HEK293 (cell line): ENCODE measurements at regions not wholly inside any gene's neighbourhood (a gene's known extent, or its start where the extent isn't known, plus 50 kb on each side); places are given as distances from the start of the nearest gene placed in this dataset.

Source experiments
- CTCF ChIA-PET: fragments of 350-600 bp; formaldehyde crosslinking; extraction: SDS; loops from one replicate; lab custom pipeline; 2021; ENCODE audit warnings: antibody characterized with exemption; lab: Yijun Ruan, JAX
- POLR2A ChIA-PET: fragments of 300-600 bp; formaldehyde crosslinking; extraction: SDS; loops from one replicate; lab custom pipeline; 2020; ENCODE audit warnings: antibody characterized with exemption, inconsistent platforms; lab: Yijun Ruan, JAX
- H3K27ac ChIP-seq: fragments of 200-500 bp; sonication (Bioruptor generic); 2 replicates; pipeline ENCODE4 v1.5.1; 2014; ENCODE audit warnings: low read depth, low read length, control low read depth, inconsistent platforms; ENCODE audit errors: extremely low read depth
- H3K36me3 ChIP-seq, 2 experiments: fragments of 200-500 bp in 1 of 2; sonication (Bioruptor generic) in 1 of 2; 1 replicate in 1 of 2; 2 replicates in 1 of 2; pipeline ENCODE4 v1.5.1; 2014 to 2017; ENCODE audit warnings: inconsistent platforms in 2 of 2, low read length in 2 of 2; ENCODE audit not compliant: control insufficient read depth in 2 of 2, insufficient read depth in 1 of 2
- H3K4me1 ChIP-seq: fragments of 200-500 bp; sonication (Bioruptor generic); 2 replicates; pipeline ENCODE4 v1.5.1; 2014; ENCODE audit warnings: mild to moderate bottlenecking, low read length, inconsistent platforms; ENCODE audit not compliant: control insufficient read depth, insufficient read depth
- H3K4me3 ChIP-seq: 2 replicates; pipeline ENCODE4 v1.5.1; 2011; ENCODE audit warnings: low read depth, mild to moderate bottlenecking, control low read depth, low read length, moderate library complexity
- H3K9me3 ChIP-seq: fragments of 200-500 bp; sonication (Bioruptor generic); 2 replicates; pipeline ENCODE4 v1.5.1; 2014; ENCODE audit warnings: low read depth, low read length, inconsistent platforms; ENCODE audit not compliant: control insufficient read depth, insufficient read depth
- PATZ1 ChIP-seq: fragments of 450-650 bp; formaldehyde crosslinking; IDR thresholded peaks from 2 replicates; pipeline ENCODE4 v1.5.1; 2016; ENCODE audit warnings: missing biosample characterization, missing genetic modification characterization
- ZBTB7A ChIP-seq: fragments of 450-650 bp; formaldehyde crosslinking; IDR thresholded peaks from 2 replicates; pipeline ENCODE4 v1.5.1; 2016; ENCODE audit warnings: low read depth, missing biosample characterization, missing genetic modification characterization
- ZFHX2 ChIP-seq: fragments of 450-650 bp; formaldehyde crosslinking; conservative IDR thresholded peaks from 2 replicates; pipeline ENCODE4 v1.5.1; 2016; ENCODE audit warnings: missing biosample characterization, missing genetic modification characterization
- ZNF148 ChIP-seq: fragments of 450-650 bp; formaldehyde crosslinking; IDR thresholded peaks from 2 replicates; pipeline ENCODE4 v1.5.0; 2017; ENCODE audit warnings: missing biosample characterization, missing genetic modification characterization, borderline replicate concordance
- ZNF157 ChIP-seq: fragments of 450-650 bp; formaldehyde crosslinking; IDR thresholded peaks from 2 replicates; pipeline ENCODE4 v1.5.1; 2016; ENCODE audit warnings: missing biosample characterization, missing genetic modification characterization
- ZNF16 ChIP-seq: fragments of 450-650 bp; formaldehyde crosslinking; IDR thresholded peaks from 2 replicates; pipeline ENCODE4 v1.5.1; 2016; ENCODE audit warnings: low read depth, missing biosample characterization, missing genetic modification characterization
- ZNF175 ChIP-seq: fragments of 450-650 bp; formaldehyde crosslinking; IDR thresholded peaks from 2 replicates; pipeline ENCODE4 v1.5.1; 2016; ENCODE audit warnings: missing biosample characterization, missing genetic modification characterization
- ZNF18 ChIP-seq: fragments of 450-650 bp; formaldehyde crosslinking; IDR thresholded peaks from 2 replicates; pipeline ENCODE4 v1.5.1; 2016; ENCODE audit warnings: missing biosample characterization, missing genetic modification characterization
- ZNF211 ChIP-seq: fragments of 450-650 bp; formaldehyde crosslinking; IDR thresholded peaks from 2 replicates; pipeline ENCODE4 v1.5.1; 2016; ENCODE audit warnings: low read depth, missing biosample characterization, missing genetic modification characterization
- ZNF214 ChIP-seq: fragments of 450-650 bp; formaldehyde crosslinking; IDR thresholded peaks from 2 replicates; pipeline ENCODE4 v1.5.1; 2017; ENCODE audit warnings: missing biosample characterization, mild to moderate bottlenecking, missing genetic modification characterization, borderline replicate concordance
- ZNF223 ChIP-seq: fragments of 450-650 bp; formaldehyde crosslinking; IDR thresholded peaks from 2 replicates; pipeline ENCODE4 v1.5.1; 2016; ENCODE audit warnings: missing biosample characterization, missing genetic modification characterization
- ZNF398 ChIP-seq: fragments of 450-650 bp; formaldehyde crosslinking; IDR thresholded peaks from 2 replicates; pipeline ENCODE4 v1.5.1; 2017; ENCODE audit warnings: missing biosample characterization, missing genetic modification characterization
- ZNF423 ChIP-seq: fragments of 450-650 bp; formaldehyde crosslinking; IDR thresholded peaks from 2 replicates; pipeline ENCODE4 v1.5.1; 2016; ENCODE audit warnings: missing biosample characterization, missing genetic modification characterization
- ZNF473 ChIP-seq: fragments of 450-650 bp; formaldehyde crosslinking; IDR thresholded peaks from 2 replicates; pipeline ENCODE4 v1.5.1; 2017; ENCODE audit warnings: missing biosample characterization, missing genetic modification characterization
- ZNF747 ChIP-seq: fragments of 450-650 bp; formaldehyde crosslinking; IDR thresholded peaks from 2 replicates; pipeline ENCODE4 v1.5.1; 2016; ENCODE audit warnings: missing biosample characterization, missing genetic modification characterization
- ZNF76 ChIP-seq: fragments of 450-650 bp; formaldehyde crosslinking; IDR thresholded peaks from 2 replicates; pipeline ENCODE4; 2016; ENCODE audit warnings: low read depth, missing biosample characterization, missing genetic modification characterization, borderline replicate concordance
- ZNF777 ChIP-seq: fragments of 450-650 bp; formaldehyde crosslinking; IDR thresholded peaks from 2 replicates; pipeline ENCODE4 v1.5.1; 2017; ENCODE audit warnings: missing biosample characterization, missing genetic modification characterization, borderline replicate concordance
- ZNF843 ChIP-seq: fragments of 450-650 bp; formaldehyde crosslinking; IDR thresholded peaks from 2 replicates; pipeline ENCODE4 v1.5.1; 2016; ENCODE audit warnings: missing biosample characterization, missing genetic modification characterization
- ZSCAN4 ChIP-seq: fragments of 450-650 bp; formaldehyde crosslinking; IDR thresholded peaks from 2 replicates; pipeline ENCODE4 v1.5.1; 2017; ENCODE audit warnings: missing biosample characterization, missing genetic modification characterization

GRCh38 chr21:18468790-18469189 lies 65.2 kb upstream of the TMPRSS15 start (continued):
- TF ChIP-seq ZNF18 (tag by site-specific recombination), result no peak
- TF ChIP-seq ZNF473, result no peak
- TF ChIP-seq ZNF157 (tag by site-specific recombination), result no peak
- TF ChIP-seq ZNF777, result no peak
- no peak for TF ChIP-seq ZNF223
- no peak for TF ChIP-seq PATZ1
- no peak for TF ChIP-seq ZNF398 (tag by site-specific recombination)

- no peaks in the 10 kb centered on the region for H3K4me1 ChIP-seq
- no peak for TF ChIP-seq ZFHX2 (tag by site-specific recombination)
- no peak for TF ChIP-seq ZNF76 (tag by site-specific recombination)
- TF ChIP-seq ZNF157 (tag by site-specific recombination), result no peak
- no peak for TF ChIP-seq ZNF843 (tag by site-specific recombination)
- TF ChIP-seq ZNF175, result no peak
- no peak for TF ChIP-seq ZNF16 (tag by site-specific recombination)
- TF ChIP-seq ZNF214 (tag by site-specific recombination), result no peak
- TF ChIP-seq ZNF148 (tag by site-specific recombination), result no peak
- no peak for TF ChIP-seq ZNF747 (tag by site-specific recombination)
- no peak for TF ChIP-seq ZBTB7A (tag by site-specific recombination)
- TF ChIP-seq ZNF211 (tag by site-specific recombination), result no peak
- no peak for TF ChIP-seq ZNF423 (tag by site-specific recombination)
- TF ChIP-seq ZSCAN4, result no peak
- no peak overlapping the region for H3K4me3 ChIP-seq
- no peak overlapping the region for H3K27ac ChIP-seq
- no peaks in the 10 kb centered on the region for H3K9me3 ChIP-seq
- POLR2A ChIA-PET, result no interaction called here
- no peaks in the 10 kb centered on the region for H3K36me3 ChIP-seq
- CTCF ChIA-PET, result no interaction called here
Observed at GRCh38 chr21:18476639-18477038, 73.1 kb upstream of the TMPRSS15 start.
